HG02885 (cell line): ENCODE measurements at regions not wholly inside any gene's neighbourhood (a gene's known extent, or its start where the extent isn't known, plus 50 kb on each side); places are given as distances from the start of the nearest gene placed in this dataset.
"Not testable (repeated sequence)": the region's sequence is repeated elsewhere in the genome, so short reads cannot be mapped to it uniquely, and the experiment has no call there.

ENCODE experiments used
- ATAC-seq: cut with Tn5 transposase; IDR thresholded peaks from one replicate; pipeline ENCODE4 v1.9.1; 2021; ENCODE audit warnings: mild to moderate bottlenecking; ENCODE audit not compliant: unreplicated experiment, poor library complexity

- no peak for ATAC-seq
Measured at GRCh38 chr7:110296321-110296720, 794.6 kb upstream of the LRRN3 start.

DNA sequence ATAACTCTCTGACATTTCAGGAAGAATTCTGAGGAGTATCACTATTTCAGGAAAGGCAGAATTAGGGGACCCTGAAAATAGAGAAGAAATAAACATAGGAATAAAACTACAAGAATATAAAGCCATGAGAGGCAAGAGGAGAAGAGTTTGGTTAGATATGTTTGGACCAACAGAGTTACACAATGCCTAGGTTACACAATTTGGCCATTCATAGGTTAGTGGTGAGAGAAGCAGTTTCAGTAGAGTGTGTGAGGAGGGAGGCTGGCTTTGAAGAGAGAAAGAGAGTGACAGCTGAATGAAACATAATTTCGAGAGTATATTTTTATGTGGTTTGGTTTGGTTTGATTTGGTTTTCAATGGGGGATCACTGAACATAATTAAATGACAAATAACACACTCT lies 783.2 kb upstream of the LRRN3 start:
- ATAC-seq = no peak

GRCh38 chr7:110308791-110309190 lies 782.1 kb upstream of the LRRN3 start:
- no peak for ATAC-seq

DNA sequence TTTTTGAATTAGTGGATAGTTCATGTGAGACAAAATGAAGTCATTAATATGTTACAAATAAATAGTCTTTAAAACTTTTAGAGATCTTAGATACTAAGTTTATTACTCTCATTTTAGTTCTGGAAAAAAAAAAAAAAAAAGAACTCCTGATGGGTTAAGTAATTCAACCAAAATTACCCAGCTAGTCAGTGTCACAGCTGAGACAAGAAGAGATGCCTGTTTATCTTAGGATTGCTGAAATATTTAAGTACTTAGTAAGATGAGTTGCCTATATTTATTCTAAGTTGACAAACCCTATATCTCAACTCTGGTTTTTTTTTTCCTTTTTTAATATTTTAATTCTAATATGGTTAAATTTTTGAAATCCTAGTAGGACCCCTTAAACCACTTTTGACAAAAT lies 781.0 kb upstream of the LRRN3 start:
- no peak for ATAC-seq

- ATAC-seq = no peak
Measured at GRCh38 chr7:110311556-110311955, 779.4 kb upstream of the LRRN3 start.

DNA sequence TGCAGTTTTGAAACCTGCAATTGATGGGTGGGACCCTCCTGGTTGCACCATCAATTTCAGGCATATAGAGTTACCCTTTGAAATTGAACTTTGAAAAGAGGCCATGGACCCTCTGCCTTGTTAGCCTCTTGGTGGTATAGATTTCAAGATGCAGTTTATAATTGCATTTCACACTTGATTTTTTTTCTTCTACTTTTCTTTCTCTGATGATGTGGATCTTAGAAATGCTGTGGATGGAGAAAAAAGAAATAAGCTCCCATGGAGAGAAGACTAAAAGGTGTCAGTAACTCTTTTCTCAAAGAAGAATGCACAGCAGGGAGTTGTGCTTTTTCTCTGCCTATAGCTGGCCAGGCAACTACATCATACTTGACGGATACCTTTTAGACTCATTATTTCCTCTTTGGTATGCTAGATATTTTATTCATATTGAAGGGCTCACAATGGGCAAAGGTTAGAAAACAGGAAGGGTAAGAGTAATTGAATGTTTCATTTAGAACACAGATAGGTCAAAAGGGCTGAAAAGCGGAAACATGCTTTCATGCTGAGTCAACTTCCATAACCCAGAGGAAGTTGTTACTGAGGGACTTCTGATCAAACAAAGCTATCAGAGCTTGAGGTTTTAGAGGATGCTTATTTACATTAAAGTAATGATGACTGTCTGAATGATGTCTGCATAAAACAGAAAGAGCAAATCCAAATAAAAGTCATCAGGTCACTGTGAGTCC lies 773.2 kb upstream of the LRRN3 start:
- no peak for ATAC-seq

- not testable (repeated sequence) for ATAC-seq
Measured at GRCh38 chr7:110320285-110320684, 770.6 kb upstream of the LRRN3 start.

GRCh38 chr7:110322796-110323195 lies 768.1 kb upstream of the LRRN3 start:
- ATAC-seq = no peak

GRCh38 chr7:110326966-110327365 lies 764.0 kb upstream of the LRRN3 start:
- ATAC-seq = no peak

DNA sequence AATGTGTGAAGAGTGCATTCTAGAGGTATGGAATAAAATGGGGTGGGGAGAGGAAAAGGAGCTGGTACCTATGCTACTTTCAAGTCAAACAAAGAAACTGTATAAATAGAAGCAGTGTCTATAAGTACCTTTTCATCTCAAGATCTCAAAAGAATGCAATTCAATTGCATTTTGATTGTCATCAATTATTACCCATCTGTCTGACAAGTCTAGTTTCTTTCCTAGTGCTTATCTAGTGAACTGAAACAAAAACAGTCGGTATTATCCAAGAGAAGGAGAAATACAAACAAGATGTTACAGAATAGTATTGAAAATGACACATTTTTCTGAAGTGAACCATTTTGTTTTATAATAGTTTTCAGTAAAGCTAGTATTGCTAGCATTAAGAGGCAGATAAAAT lies 754.5 kb upstream of the LRRN3 start:
- no peak for ATAC-seq

- ATAC-seq = no peak
Measured at GRCh38 chr7:110337646-110338045, 753.3 kb upstream of the LRRN3 start.

DNA sequence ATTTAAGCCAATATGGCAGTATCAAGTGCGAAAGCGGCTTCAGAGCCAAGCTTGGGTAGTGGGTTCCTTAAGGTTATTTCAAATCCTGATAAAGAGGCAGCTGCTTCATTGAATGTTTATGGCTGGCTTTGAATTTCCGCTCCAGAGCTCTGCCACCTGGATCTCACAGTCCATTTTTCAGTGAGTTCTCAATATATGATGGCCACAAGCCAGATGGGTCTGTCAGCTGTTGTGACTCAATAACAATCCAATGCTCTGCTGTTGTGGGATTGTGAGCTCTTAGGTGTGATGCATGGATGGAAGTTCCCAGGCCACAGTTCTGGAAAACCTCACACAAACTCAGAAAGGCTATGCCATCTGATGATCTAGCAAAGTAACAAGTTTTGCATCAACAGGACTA lies 743.8 kb upstream of the LRRN3 start:
- ATAC-seq = no peak

GRCh38 chr7:110356438-110356837 lies 734.5 kb upstream of the LRRN3 start:
- no peak for ATAC-seq

DNA sequence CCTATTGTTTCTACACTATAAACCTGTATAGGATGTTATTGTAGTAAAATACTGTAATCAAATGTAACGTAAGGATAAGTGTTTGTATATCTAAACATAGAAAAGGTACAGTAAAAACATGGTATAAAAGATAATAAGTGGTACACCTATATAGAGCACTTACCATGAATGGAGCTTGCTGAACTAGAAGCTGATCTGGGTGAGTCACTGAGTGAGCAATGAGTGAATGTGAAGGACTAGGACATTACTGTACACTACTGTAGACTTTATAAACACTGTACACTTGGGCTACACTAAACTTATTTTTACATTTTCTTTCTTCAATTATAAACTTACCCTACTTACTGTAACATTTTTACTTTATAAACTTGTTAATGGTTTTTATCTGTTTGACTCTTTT lies 732.9 kb upstream of the LRRN3 start:
- no peak for ATAC-seq

DNA sequence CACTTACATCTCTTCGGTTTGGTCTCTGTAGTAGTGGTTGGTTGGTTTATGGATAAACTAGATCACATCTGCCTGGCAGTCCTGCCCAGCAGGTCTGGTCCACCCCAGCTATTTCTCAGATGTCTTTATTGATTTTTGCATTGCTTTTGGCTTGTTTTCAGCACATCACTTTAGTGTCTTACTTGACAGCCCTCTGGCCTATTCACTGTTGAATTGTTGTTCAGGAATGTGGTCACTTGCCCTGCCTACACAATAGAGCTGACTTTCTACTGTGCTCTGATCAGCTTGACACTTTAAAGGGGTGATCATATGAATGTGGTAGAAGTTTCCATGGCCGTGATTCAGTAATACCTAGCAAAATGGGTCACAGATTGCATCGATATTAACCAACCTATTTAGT lies 719.2 kb upstream of the LRRN3 start:
- ATAC-seq = no peak

GRCh38 chr7:110372685-110373084 lies 718.2 kb upstream of the LRRN3 start:
- no peak for ATAC-seq

DNA sequence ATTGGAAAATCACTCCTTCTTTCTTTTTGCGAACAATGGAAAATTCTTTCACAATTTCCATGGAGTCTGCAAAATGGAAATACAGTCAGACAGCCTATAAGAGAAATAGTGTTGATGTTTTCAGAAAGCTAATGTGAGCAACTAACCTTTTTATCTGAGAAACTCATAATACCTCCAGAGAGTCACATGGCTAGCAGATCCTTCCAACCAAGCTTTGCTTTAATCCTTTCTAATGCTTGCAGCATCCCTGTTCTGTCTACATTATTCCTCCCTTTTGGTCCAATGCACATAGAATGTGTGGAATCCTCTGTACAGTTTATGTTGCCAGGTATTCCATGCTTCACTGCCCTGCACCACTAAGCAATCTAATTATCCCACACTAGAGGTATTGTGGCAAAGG lies 717.5 kb upstream of the LRRN3 start:
- ATAC-seq = no peak

GRCh38 chr7:110373859-110374258 lies 717.1 kb upstream of the LRRN3 start:
- ATAC-seq = no peak

DNA sequence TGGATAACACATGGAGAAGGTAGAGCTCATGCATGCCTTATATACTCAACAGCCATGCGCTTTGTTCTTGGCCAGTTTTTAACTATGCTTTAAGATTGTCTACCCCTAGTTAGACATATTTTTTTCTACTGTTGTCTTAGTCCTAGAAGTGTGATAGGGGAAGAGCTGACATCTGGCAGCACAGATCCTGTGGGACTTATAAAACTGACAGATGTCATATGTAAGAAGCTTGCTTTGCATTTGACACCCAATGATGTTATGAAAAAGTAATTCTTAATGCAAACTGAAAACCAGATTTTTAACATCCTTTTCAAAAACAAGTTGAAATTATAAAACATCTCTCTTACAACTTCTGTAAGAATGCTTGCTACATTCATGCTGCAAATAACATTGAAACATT lies 715.9 kb upstream of the LRRN3 start:
- ATAC-seq = no peak

- ATAC-seq = no peak
Measured at GRCh38 chr7:110382736-110383135, 708.2 kb upstream of the LRRN3 start.

- no peak for ATAC-seq
Measured at GRCh38 chr7:110386006-110386405, 704.9 kb upstream of the LRRN3 start.

DNA sequence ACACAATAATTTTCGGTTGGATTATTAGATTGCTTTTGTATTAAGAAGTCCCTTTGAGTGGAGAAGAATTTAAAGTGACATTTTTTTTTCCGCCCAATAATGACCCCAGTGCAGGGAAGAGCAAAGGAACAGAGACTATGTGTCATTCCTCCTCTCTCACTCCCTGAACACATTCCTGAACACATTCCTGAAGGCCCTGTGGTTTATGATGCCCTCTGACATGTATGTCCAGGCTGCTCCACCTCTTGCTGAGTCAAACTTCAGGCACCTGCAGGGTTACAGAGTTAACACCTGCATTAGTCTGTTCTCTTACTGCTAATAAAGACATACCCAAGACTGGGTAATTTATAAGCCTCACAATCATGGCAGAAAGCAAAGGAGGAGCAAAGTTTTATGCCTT lies 704.0 kb upstream of the LRRN3 start:
- ATAC-seq = no peak

GRCh38 chr7:110387689-110388088 lies 703.2 kb upstream of the LRRN3 start:
- no peak for ATAC-seq
